Activated effector memory CD4-positive, alpha-beta T cell treated with anti-CD3 and anti-CD28 coated beads, Interleukin-2, amount 50 U/mL, for 16 hours (primary cell): ENCODE measurements at regions not wholly inside any gene's neighbourhood (a gene's known extent, or its start where the extent isn't known, plus 50 kb on each side); places are given as distances from the start of the nearest gene placed in this dataset.

ENCODE experiments used
- DNase-seq: peaks from one replicate; pipeline ENCODE4 v3.0.0-alpha.2; 2020

DNA sequence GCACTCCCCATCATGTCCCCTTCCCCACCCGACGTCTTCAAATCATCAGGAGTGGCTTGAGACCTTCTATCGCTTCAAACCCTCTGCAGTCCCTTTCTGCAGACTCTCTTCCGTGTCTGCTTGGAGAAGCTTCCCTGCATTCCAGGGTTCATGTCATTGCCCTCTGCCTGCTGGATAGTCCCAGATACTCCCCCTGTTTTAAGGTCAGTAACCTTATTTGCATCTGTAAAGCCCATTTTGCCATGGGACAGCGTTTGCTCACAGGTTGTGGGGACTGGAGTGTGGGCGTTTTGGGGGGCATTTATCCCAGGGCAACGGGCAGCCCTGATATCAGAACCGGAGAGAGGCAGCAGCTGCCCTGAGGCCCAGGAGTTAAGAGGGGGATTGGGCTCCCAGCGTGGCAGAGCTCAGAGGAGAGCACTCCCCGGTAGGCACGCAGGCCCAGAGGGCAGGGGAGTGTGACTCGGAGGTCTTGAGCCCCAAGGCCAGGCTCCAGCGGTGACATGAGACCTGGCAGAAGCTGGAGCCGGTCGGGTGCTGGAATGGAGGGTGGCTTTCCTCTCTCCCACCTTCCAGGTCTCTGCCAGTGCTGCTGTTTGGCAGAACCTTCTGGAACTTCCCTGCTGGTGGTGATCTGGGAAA is 73.8 kb downstream of the RTP5 start:
- DNase-seq: peak; percentile 21

- peak; percentile 33 for DNase-seq
Measured at GRCh38 chr2:241943961-241944575, 74.5 kb downstream of the RTP5 start.

GRCh38 chr2:241944821-241945220 is 75.3 kb downstream of the RTP5 start:
- DNase-seq: peak; percentile 37

DNA sequence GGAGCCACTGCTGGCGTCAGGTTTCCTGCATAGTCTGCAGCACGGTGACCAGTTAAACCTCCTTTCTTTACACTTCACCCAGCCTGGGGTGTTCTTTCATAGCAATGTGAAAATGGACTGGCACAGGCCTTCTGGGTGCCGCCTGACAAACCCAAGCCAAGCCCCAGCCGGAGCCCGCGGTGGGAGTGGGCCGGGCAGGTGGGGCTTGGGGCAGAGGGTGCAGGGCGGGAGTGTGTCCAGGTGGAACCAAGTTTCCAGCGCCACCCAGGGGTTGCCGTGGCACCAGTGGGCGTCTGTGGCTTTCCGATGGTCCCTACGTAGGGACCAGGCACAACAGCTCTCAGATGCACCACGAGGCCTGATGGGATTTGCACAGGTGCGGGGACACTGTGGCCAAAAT is 75.8 kb downstream of the RTP5 start:
- DNase-seq: peak; percentile 38

DNA sequence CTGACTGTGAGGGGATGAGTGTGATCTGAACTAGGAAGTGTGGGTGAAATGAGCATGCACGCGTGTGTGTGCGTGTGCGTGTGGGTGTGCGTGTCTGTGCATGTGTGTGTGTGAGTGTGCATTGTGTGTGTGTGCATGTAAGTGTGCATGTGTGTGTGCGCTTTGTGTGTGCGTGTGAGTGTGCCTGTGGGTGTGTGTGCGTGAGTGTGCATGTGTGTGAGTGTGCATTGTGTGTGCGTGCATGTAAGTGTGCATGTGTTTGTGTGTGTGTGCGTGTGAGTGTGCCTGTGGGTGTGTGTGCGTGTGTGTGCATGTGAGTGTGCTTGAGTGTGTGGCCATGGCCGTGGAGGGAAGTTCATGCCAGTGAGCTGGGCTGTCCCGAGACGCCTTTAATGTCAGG is 76.3 kb downstream of the RTP5 start:
- peak; percentile 49 for DNase-seq

GRCh38 chr2:241946306-241947003 is 76.9 kb downstream of the RTP5 start:
- DNase-seq: no peak

DNA sequence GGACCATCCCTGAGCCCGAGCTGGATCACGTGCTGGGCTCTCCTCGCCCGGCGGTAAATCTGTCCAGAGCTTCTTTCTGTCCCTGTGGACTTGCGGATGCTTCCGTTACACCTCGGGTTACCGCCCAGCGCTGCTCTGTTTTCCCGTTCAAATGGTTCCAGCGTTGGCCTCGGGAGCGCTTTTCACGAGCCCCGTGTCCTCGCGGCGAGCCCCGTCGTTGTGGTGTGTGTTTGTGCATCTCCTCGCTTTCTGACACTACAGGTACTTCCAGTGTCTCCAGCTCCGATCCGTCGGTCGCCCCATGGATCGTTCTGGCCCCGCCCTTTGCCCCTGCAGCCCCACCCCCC is 77.4 kb downstream of the RTP5 start:
- DNase-seq: peak; percentile 59

DNA sequence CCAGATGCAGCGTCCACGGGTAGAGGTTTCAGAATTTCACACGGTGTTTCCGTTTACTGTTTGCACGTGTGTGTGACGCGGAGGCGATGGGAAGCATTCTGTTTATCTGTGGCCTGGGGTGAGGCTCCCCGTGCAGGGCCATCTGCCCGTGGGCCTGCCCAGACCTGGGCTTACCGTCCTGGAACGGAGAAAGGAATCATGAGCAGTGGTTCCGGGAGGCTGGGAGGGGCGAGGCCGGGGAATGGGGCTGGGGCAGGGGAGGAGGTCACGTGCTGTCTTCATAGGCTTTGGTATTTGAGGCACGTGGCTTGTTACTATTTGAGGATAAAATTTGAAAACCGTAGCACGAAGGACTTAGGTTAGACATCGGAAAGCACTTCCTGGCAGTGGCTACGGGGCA is 77.9 kb downstream of the RTP5 start:
- DNase-seq: peak; percentile 39

- peak; percentile 52 for DNase-seq
Measured at GRCh38 chr2:241947876-241948275, 78.3 kb downstream of the RTP5 start.

DNA sequence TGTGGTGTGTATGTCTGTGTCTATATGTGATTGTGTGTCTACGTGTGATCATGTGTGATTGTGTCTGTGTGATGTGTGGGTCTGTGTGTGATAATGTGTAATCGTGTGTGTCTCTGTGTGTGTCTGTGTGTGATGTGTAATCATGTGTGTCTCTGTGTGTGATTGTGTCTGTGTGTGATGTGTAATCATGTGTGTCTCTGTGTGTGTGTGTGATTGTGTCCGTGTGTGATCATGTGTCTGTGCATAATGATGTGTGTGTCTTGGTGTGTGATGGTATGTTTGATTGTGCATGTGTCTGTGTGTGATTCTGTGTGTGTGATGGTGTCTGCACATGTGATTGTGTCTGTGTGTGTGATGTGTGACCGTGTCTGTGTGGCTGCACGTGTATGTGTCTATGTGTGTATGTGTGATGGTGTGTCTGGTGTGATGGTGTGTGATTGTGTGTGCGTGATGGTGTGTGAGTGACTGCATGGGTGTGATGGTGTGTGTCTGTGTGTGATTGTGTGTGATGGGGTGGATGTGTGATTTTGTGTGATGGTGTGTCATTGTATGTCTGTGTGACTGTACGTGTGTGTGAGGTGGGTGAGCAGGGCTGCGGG is 78.9 kb downstream of the RTP5 start:
- peak; percentile 6 for DNase-seq

GRCh38 chr2:241948901-241949735 is 79.6 kb downstream of the RTP5 start:
- DNase-seq: peak; percentile 51

GRCh38 chr2:241949736-241950412 is 80.3 kb downstream of the RTP5 start:
- peak; percentile 55 for DNase-seq

GRCh38 chr2:241950413-241951315 is 81.1 kb downstream of the RTP5 start:
- peak; percentile 85 for DNase-seq

GRCh38 chr2:241951316-241951700 is 81.8 kb downstream of the RTP5 start:
- no peak for DNase-seq

- peak; percentile 41 for DNase-seq
Measured at GRCh38 chr2:241951920-241952319, 82.4 kb downstream of the RTP5 start.

DNA sequence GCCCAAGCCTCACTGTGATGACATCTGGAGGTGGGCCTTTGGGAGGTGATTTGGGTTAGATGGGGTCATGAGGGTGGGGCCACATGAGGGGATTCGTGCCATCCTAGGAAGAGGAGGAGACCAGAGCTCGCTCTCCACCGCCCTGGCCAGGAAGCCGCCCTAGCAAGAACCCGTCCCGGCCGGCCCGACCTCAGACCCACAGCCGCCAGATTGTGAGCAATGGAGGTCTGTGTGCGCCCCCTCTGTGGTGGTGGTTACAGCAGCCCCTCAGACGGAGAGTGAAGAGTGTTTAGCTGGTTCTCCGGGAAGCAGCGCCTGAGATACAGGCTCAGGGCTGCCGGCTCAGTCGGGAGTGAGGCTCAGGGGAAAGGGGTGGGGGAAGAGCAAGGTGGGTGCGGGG is 83.3 kb downstream of the RTP5 start:
- DNase-seq: peak; percentile 59

DNA sequence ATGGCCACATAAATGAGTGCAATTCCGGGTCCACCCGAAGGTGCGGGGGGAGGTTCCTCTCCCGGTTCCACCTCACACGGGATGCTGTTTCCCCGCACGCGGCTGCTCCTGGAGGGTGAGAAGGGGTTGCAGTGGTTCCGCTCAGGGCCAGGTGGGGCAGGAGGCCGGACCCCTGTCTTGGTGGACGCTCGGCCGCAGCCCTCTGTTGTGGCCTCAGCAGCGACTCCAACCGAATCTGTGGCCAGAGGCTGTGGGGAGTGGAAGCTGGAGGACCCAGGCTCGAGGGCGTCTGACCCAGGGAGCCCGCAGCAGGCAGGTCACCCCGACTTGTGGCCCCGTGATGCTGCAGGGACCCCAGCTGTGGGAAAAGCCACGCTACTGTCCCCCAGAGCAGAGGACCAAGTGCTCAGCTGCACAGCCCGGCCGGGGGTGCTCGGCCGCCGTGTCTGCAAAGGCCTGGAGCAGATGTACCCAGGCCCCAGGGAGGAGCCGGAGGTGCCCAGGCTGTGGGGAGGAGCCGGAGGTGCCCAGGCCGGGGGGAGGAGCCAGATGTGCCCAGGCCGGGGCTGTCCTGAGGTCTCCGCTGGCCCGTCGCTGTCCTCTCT is 83.9 kb downstream of the RTP5 start:
- DNase-seq: peak; percentile 51

- DNase-seq: peak; percentile 55
Measured at GRCh38 chr2:241956521-241957110, 87.1 kb downstream of the RTP5 start.

DNA sequence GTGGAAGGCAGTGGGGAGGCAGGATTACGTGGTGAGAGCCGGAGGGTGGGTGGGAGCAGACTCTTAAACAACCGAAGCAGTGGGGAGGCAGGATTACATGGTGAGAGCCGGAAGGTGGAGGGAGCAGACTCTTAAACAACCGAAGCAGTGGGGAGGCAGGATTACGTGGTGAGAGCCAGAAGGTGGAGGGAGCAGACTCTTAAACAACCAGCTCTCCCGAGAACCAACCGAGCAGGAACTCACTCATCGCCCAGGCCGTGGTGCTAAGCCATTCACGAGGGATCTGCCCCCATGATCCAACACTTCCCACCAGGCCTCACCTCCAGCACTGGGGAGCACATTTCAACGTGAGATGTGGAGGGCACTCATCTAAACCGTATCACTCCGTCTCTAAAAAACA is 87.7 kb downstream of the RTP5 start:
- peak; percentile 42 for DNase-seq

DNA sequence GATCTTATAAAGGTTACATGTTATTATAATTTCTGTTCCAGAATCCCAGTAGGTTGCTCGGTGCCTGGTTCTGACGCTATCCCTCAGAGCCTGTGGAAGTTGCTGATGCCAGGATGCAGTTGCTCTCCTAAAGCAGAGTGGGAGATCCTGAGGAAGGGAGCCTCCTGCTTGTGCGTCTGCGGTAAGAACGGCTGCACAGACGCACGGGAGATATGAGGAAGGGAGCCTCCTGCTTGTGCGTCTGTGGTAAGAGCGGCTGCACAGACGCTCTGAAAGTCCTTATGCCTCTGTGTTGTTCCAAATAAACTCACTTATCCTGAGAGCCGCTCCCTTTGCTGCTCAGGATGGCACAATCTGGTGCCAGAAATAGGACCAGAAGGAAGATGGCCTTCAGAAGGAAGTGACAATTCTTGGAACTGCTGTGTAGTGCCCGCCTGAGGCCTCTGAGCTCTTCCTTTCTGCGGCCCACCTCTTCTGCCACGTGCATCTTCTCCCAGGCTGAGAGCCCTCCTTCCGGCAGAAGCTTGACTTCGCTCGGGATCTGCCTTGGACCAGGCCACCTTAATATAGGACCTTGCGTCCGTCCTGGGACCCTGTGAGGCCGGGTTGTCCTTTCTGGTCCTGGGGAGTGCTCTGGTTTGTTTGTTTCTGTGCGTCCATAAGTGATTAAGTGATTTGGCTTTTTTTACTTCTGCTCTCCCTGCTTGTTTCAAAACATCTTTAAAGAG is 89.5 kb downstream of the RTP5 start:
- DNase-seq: peak; percentile 39
